DOHH2 (cell line): ENCODE measurements at regions not wholly inside any gene's neighbourhood (a gene's known extent, or its start where the extent isn't known, plus 50 kb on each side); places are given as distances from the start of the nearest gene placed in this dataset.

Experiments used
- CTCF ChIP-seq: fragments of 200-600 bp; sonication (generic); IDR thresholded peaks from one replicate; pipeline ENCODE4 v1.5.1; 2014; ENCODE audit warnings: antibody characterized with exemption, mild to moderate bottlenecking, low read depth, low read length; ENCODE audit not compliant: poor library complexity, severe bottlenecking
- EZH2phosphoT487 ChIP-seq: fragments of 200-600 bp; sonication (generic); IDR thresholded peaks from 2 replicates; pipeline ENCODE4 v1.6.1; 2017; ENCODE audit warnings: borderline replicate concordance, mild to moderate bottlenecking, antibody characterized with exemption, low read length, moderate library complexity, mixed read lengths

GRCh38 chr5:82416512-82416911, 138.4 kb upstream of the RPS23 start:
- TF ChIP-seq CTCF: no peak
- no peak for TF ChIP-seq EZH2phosphoT487
